Brain pericyte (primary cell): ENCODE measurements at regions not wholly inside any gene's neighbourhood (a gene's known extent, or its start where the extent isn't known, plus 50 kb on each side); places are given as distances from the start of the nearest gene placed in this dataset.

ENCODE experiments used
- DNase-seq: peaks from one replicate; pipeline ENCODE4 v3.0.0-alpha.2; 2012; ENCODE audit warnings: low read depth, low spot score

GRCh38 chr3:189500798-189501495 lies 130.2 kb upstream of the TP63 start:
- DNase-seq: no peak

DNA sequence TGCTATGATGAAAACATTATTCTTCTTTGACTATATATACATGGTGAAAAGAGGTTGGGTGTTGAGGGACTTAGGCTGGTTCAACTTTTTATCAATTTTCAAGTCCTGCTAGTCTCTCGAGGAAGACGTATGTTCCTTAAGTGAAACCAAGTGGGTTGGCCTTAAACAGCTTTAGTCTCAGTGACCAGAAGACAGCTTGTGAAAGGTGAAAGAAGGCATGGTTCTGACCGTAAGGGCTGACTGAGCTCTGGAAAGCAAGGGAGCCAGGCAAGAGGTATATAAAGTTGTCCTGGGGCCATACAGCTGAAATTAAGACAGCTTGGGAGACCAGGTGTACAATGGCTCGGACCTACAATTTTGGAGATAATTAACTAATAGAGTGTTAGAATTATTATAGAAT lies 128.9 kb upstream of the TP63 start:
- DNase-seq: no peak

DNA sequence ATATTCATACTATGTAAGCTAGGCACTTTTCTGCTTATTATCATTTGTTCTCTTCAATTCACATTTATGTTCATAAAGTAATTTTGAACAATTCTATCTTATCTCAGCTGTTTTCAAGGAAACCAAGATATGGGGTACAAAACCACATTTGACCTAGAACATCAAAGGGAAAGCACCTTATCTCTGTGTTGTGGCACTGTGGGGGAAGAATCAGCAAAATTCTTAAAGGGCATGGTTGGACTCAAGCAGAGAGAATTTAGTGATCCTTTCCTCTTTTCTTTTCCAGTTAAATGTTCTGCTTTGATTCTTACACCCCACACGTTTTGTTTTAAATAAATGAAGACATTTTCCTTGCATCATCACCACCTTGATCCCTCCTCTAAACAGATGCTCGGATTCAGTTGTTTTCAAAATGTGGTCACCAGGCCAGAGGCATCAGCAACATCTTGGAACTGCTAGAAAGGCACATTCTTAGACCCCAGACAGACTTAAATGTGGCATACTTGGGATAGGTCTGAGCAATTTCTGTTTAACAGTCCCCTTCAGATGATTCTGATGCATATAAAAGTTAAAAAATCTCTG lies 128.4 kb upstream of the TP63 start:
- no peak for DNase-seq

DNA sequence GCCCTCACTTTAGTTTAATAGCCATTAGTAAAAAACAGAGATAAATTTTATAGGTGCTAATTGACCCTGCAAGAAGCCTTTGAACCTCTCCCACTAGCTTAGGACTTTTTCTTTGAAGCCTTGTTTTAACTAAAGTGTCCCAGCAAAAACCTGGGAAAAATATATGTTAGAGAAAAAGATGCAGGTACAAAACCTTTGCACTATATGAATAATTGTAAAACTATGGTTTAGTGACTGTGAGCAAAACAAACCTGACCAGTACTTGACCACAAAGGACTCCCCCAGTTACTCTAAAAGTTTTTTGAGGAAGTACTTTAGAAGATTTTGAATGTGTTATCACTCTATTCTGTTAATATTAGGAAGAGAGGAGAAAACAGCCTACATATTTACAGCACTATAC lies 123.3 kb upstream of the TP63 start:
- no peak for DNase-seq

DNA sequence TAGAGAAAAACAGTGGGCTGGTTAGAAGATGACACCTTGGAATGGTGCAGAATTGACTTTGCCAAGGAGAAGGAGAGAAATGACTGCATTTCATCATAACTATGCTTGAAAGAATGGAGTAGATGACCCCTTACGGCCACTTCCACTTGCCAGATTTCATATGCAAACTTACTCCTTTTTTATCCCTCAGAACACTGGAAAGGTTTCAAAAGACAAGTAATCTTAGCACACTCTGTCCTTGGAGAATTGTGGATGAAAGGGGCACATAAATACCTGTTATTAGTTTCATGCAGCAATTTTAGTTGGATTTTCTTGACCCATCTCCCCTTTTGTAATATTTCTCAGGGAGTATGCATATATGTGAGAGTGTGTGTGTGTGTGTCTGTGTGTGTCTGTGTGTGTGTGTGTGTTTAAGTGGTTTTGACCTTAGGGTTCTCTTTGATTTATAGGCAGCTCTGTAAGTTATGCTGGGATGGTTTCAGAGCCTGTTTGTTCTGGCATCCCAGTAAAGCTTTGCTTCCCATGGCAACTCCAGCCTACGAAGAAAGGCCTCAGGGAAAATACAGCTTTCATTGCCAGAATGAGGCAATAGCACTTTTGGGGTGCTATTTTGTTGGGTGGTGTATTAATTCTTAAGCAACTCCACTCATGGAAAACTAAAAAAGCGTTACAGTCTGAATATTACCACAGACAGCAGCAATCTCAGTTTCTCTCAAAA lies 122.2 kb upstream of the TP63 start:
- DNase-seq: no peak

DNA sequence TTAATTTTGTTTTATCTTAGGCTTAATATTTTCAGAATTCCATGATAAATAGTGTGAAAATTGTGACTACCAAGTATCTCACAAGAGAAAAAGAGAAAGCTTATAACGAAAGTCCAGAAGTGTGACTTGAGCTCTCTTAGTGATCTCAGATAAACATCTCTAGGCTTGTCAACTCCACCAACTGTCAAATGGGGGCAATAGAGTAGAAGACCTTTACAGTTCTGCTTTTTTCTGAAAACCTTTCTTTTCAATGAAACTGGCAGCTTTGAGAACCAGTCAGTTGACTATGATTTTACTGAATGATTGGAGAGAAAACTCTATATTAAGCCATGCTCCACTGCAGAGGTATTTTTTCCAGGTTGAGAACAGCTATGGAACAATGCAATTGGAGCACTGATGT lies 119.2 kb upstream of the TP63 start:
- DNase-seq: no peak

DNA sequence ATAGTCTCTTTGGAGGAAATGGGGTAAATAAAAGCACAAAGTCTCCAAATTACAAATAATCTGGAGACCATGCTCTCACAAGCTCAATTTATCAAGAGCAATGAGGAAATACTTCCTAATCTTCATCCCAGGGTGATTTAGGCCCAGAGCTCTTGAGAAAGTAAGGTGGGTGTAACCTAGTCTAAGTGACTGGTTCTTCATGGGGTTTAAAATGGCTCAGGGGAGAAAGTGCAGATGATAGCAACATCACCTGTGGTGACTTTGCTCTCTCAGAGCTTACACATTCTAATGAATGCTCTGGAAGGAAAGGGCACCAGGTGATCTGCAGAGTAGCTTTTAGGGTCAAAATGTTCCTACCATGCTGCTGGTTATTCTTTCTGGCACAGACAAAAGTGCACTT lies 118.4 kb upstream of the TP63 start:
- no peak for DNase-seq

DNA sequence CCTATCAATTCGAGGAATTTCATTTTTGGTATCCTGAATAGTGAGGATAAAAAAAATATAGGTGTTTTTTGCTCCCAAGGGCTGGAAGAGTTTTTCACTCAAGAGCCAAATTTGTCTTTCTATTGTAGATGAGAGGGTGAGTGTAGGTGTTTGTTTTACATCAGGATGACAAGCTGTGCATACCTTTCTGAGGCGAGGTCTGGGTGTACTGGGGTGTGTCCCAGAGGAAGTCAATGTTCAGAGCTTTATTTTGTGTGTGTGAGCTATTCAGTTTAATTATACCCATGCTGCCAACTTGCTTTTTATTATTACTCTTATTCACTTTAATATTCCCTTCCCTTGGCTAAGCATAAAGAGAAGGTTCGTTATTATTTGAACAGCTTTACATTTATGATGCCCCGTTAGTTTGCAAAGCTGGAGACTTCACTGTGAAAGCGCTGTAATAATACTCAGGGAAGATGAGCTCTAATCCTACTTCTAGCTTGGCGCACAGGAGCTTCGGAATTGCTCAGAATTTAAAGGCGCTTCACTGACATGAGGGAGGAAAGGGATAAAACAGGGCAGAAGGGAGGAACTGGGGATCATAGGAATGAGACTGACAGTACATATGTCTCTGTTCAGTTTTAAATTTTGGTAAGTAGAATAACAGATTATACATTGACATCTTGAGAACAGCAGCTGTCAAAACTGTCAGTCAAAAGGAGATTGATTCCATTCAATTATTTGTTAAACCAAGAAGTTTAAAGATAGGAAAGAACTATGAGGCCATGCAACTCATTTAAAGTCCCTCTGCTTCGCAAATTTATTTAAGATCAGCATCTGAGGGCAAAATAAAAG lies 117.7 kb upstream of the TP63 start:
- no peak for DNase-seq

DNA sequence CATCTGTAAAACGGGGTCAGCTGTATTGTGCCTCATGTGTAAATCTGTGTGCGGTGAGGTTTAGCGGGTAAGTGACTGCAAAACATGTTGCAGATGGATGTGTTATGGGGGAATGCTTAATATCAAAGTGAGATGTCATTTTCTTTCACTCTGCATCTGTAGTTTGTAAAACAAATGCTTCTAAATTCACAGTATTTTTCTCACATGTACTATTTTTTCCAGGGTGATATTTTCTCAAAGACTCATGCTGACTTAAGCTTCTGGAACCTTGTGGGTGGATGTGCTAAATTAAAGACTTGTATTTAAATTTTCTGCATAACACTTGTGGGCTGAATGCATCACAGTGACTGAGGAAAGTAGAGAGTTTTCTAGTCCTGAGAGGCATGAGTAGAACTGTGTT lies 115.2 kb upstream of the TP63 start:
- DNase-seq: no peak

- DNase-seq: no peak
Measured at GRCh38 chr3:189517981-189518380, 113.2 kb upstream of the TP63 start.

DNA sequence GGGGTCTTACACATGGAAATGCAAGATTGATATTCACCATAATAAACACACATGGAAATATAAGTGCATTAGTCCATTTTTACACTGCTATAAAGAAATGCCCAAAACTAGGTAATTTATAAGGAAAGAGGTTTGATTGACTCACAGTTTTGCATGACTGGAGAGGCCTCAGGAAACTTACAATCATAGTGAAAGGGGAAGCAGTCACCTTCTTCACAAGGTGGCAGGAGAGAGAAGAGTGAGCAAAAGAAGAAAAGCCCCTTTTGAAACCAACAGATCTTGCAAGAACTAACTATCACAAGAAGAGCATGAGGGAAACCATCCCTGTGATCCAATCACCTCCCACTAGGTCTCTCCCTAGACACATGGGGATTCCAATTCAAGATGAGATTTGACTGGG lies 111.7 kb upstream of the TP63 start:
- DNase-seq: no peak

DNA sequence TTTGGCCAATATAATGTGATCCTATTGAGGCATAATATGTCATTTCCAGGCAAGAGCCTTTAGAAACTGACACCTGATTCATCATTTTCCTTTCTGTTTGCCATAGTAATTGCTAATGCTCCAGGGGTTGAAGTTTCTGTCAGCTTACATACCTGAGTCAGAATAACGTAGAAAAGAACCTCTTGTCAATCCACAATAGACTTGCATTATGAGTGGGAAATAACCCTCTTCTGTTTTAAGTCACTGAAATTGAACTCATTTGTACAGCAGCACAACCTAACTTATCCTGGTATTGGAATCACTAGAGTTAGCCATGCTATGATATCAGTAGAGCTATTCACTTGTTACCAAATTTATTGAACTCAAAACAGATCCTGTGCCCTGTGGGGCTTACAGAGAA lies 101.7 kb upstream of the TP63 start:
- no peak for DNase-seq

GRCh38 chr3:189529889-189530471 lies 101.2 kb upstream of the TP63 start:
- DNase-seq: no peak

DNA sequence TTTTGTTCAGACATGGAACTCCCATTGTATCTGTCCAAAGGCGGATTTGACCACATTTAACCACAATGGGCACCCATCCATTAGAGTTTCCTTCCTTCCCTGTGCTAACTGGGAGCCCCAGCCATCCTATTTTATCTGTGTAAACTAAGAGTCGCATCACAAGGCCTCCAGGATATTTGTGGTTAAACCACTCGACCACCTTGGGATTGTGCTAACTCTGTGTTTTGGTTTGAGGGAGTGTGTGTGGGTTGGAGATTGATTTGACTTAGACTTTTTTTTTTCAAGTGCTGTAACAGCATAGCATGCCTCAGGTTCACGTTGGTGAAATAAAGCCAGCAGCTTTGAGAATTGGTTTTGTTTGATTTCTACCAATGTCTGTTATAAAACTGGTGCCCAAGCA lies 100.4 kb upstream of the TP63 start:
- DNase-seq: no peak

DNA sequence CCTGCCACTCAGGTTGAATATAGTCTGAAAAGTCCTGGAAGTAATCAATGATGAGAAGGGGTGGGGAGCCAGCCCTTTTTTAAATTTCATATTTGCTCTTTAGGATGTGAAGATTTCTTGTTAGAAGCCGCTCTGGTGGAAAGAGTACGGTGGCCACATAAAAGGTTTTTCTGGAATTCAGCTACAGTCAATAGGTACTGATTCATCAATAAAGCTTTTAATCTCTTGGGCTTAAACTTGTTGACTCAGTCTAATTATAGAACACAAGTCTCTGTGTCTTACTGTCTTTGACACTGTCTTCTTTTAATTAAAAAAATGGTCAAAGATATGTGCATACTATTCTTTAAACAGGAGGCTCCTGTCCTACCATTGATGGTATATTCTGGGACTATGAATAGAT lies 99.9 kb upstream of the TP63 start:
- no peak for DNase-seq

DNA sequence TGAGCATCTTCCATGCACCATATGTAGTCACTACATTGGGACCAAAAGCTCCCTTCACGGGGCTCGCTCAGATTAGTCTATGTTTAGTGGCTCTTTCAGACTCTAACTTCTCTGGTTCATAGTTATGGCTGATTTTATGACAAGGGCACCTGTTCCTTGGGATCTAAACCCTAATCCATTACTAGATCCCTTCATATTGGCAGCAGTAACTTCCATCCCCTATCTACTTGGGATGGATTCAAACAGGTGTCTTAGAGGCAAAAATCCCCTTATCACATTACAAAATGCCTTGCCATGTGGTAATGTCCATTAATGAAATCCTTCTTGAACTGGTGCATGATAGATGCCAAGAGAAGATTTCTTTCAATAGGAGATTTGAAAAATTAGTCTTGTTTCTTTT lies 96.7 kb upstream of the TP63 start:
- DNase-seq: no peak

- DNase-seq: no peak
Measured at GRCh38 chr3:189537135-189537534, 94.1 kb upstream of the TP63 start.

DNA sequence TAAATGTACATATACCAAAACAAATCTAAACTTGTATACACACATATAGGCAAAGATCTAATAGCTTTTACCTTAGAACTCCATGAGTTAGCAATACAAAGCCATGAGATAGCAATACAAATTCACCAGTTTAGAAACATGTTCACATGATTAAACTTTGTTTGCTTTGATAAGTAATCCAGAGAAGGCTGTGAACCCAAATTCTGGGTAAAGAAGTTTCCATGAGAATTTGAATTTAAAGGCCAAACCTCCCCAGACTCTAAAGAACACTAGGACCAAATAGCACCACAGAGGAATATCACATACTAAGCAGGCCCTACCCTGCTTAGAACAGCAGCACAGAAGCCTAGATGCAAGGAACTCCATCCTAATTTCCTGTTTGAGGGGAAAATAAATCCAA lies 83.7 kb upstream of the TP63 start:
- no peak for DNase-seq

DNA sequence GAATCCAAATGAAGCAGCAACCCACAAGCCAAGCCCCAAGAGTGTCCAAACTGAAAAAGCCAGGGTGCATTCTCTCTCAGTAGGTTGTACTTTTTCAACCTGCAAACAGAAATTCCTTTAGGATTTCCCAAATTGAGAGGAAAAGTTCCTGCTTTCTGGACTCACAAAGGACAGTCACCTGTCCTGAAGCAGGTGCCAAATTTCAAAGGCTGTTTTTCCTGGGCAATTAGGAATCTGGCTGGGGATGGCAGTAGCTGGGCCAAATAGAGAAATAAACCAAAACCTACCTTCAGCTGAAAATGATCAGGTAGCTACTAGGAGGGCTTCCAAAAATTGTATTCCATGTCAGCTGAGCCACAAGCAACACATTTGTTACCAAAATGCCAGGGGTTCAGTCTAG lies 83.1 kb upstream of the TP63 start:
- DNase-seq: no peak

DNA sequence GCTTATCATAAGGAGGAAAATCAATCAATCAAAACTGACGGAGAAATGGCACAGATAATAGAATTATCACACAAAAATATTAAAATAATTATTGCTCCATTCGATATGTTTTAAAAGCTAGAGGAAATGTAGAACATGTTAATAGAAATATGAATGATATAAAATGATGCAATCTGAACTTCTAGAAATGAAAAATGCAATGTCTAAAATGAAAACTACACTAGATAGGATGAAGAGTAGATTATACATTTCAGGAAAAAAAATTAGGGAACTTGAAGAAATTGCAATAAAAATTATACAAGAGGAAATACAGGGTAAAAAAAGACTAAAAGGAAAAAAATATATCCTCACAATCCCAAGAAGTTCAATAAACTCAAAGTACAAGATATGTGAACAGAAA lies 80.2 kb upstream of the TP63 start:
- no peak for DNase-seq

DNA sequence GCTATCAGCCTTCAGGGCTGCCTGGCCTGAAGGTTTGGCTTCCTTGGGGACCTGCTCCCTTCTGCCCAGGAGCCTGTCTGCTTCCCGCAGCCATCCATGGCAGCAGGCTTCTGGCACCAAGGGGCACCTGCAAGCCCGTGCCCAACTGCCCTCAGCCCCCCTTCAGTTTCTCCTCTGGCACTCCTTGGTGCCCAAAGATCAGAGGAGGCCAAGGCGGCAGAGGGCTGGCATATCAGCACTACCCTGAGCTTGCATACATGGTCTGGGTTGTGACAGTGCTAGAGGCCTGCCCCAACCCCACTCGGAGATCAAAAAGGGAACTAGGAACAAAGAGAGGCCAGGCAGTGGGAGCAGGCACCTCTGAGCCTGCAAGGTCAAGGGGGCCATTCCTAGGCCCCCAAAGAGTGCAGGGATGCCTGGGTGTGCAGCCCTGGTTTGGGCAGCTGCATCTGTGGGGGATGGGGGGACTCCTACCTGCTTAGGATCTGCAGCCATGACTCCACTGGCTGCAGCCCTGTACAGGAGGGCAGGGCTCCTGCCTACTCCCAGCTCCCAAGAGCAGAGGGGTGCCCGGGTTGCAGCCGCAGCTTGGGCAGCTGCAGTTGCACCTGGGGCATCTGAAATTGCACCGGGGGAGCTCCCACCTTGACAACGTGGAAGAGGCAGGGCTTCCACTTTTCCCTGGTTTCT lies 76.2 kb upstream of the TP63 start:
- DNase-seq: no peak

DNA sequence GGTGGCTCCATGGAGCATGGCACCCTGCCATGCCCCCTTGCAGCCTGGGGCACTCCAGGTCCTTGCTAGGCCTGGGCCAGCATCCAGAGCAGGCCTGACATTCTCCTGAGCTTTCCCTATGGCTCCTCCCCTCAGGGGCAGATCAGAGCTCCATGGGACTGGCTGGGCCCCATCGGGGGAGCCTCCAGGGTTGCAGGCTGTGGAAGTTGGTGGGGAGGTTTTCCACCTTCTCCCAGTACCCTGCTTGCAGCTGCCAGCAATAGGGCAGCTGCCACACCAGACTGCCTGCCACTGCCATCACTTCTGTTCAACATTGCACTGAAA lies 75.7 kb upstream of the TP63 start:
- DNase-seq: no peak
